ENCODE measurements at regions not wholly inside any gene's neighbourhood (a gene's known extent, or its start where the extent isn't known, plus 50 kb on each side); places are given as distances from the start of the nearest gene placed in this dataset.

- TF ChIP-seq ZSCAN31 (CRISPR knock-in tag; IDR thresholded peaks at IDR 0.05; ENCODE audit: low read depth) (no peak), ZNF264 (CRISPR knock-in tag; IDR thresholded peaks at IDR 0.05) (no peak), ZMAT3 (CRISPR knock-in tag; conservative IDR thresholded peaks at IDR 0.05) (no peak)
- TF ChIP-seq, protein P1, sequence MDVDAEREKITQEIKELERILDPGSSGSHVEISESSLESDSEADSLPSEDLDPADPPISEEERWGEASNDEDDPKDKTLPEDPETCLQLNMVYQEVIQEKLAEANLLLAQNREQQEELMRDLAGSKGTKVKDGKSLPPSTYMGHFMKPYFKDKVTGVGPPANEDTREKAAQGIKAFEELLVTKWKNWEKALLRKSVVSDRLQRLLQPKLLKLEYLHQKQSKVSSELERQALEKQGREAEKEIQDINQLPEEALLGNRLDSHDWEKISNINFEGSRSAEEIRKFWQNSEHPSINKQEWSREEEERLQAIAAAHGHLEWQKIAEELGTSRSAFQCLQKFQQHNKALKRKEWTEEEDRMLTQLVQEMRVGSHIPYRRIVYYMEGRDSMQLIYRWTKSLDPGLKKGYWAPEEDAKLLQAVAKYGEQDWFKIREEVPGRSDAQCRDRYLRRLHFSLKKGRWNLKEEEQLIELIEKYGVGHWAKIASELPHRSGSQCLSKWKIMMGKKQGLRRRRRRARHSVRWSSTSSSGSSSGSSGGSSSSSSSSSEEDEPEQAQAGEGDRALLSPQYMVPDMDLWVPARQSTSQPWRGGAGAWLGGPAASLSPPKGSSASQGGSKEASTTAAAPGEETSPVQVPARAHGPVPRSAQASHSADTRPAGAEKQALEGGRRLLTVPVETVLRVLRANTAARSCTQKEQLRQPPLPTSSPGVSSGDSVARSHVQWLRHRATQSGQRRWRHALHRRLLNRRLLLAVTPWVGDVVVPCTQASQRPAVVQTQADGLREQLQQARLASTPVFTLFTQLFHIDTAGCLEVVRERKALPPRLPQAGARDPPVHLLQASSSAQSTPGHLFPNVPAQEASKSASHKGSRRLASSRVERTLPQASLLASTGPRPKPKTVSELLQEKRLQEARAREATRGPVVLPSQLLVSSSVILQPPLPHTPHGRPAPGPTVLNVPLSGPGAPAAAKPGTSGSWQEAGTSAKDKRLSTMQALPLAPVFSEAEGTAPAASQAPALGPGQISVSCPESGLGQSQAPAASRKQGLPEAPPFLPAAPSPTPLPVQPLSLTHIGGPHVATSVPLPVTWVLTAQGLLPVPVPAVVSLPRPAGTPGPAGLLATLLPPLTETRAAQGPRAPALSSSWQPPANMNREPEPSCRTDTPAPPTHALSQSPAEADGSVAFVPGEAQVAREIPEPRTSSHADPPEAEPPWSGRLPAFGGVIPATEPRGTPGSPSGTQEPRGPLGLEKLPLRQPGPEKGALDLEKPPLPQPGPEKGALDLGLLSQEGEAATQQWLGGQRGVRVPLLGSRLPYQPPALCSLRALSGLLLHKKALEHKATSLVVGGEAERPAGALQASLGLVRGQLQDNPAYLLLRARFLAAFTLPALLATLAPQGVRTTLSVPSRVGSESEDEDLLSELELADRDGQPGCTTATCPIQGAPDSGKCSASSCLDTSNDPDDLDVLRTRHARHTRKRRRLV (CRISPR knock-in tag; IDR thresholded peaks at IDR 0.05) = no peak
- no peaks in the 10 kb centered on the region for H3K4me1 ChIP-seq (ENCODE audit: insufficient read depth, low read length)
- intact Hi-C loops (cut with micrococcal nuclease; ENCODE audit: unreplicated experiment) = no loop called here
- H2AFZ ChIP-seq (ENCODE audit: low read length) = no peak overlapping the region
- H3K9ac ChIP-seq (ENCODE audit: insufficient read depth, low read depth, low read length) = no peak overlapping the region
- in situ Hi-C loops (cut with HindIII; ENCODE audit: extremely low pct_ligation_motif_present, low pct_unique_long_range_greater_than_20kb) = no loop called here
- ATAC-seq = no peak
- H3K36me3 ChIP-seq (replicated peaks in 1 of 2; ENCODE audit: control insufficient read depth in 1 of 2, insufficient read depth in 2 of 2, low read length in 2 of 2) = no peaks in the 10 kb centered on the region
- H4K20me1 ChIP-seq (ENCODE audit: insufficient read depth, low read length) = no peaks in the 10 kb centered on the region
- BruUV-seq (replicated peaks) = no TSS peak
- H3K4me3 ChIP-seq (replicated peaks in 1 of 3; ENCODE audit: insufficient read depth in 1 of 3, low read depth in 2 of 3, low read length in 3 of 3) = no peak overlapping the region
- WGBS (ENCODE audit: low lambda C conversion rate) = 0% methylated on average over 3 of the region's 3 CpGs
- no peak overlapping the region for H3K4me2 ChIP-seq (ENCODE audit: low read depth, low read length)
- H3K9me3 ChIP-seq (ENCODE audit: low read length) = peaks cover 89% of the 10 kb centered on the region
- no peak for DNase-seq (ENCODE audit: low spot score)
- no peak overlapping the region for H3K27ac ChIP-seq (ENCODE audit: extremely low read length, insufficient read depth, low read length)
- POLR2A ChIA-PET = no interaction called here
- no peaks in the 10 kb centered on the region for H3K79me2 ChIP-seq (ENCODE audit: insufficient read depth, low read length)
- no peak for FAIRE-seq
- CTCF ChIA-PET (ENCODE audit: low intra/inter-chr PET ratio, low total read pairs) = no interaction called here
- no peaks in the 10 kb centered on the region for H3K27me3 ChIP-seq (ENCODE audit: control insufficient read depth in 1 of 2, insufficient read depth in 2 of 2, low read length in 2 of 2)
Measured at GRCh38 chr4:19194672-19195071, 1057.0 kb upstream of the SLIT2 start.

Data from HepG2 (cell line).